Vagina (tissue), 2 donors: ENCODE measurements at regions not wholly inside any gene's neighbourhood (a gene's known extent, or its start where the extent isn't known, plus 50 kb on each side); places are given as distances from the start of the nearest gene placed in this dataset.

ENCODE experiments used
- POLR2A ChIP-seq, 2 donors: fragments of 450-650 bp; IDR thresholded peaks; one replicate each; pipeline ENCODE4 v1.6.1; 2017; ENCODE audit warnings: antibody characterized with exemption in 2 of 2, mild to moderate bottlenecking in 2 of 2, moderate library complexity in 2 of 2
- POLR2AphosphoS5 ChIP-seq, 2 donors: sonication (generic); formaldehyde crosslinking; IDR thresholded peaks; one replicate each; pipeline ENCODE4 v1.9.0; 2017; ENCODE audit warnings: antibody characterized with exemption in 2 of 2, mild to moderate bottlenecking in 2 of 2, low read depth in 1 of 2; ENCODE audit not compliant: insufficient read depth in 1 of 2
- TF ChIP-seq, protein P1 (sequence below), 3 experiments: fragments of 450-650 bp in 2 of 3; fragments of 200-600 bp in 1 of 3; sonication (generic) in 1 of 3; IDR thresholded peaks; one replicate each; pipeline ENCODE4 v1.5.1; 2017 to 2019; ENCODE audit warnings: antibody characterized with exemption in 3 of 3, mild to moderate bottlenecking in 2 of 3, moderate library complexity in 2 of 3

DNA sequence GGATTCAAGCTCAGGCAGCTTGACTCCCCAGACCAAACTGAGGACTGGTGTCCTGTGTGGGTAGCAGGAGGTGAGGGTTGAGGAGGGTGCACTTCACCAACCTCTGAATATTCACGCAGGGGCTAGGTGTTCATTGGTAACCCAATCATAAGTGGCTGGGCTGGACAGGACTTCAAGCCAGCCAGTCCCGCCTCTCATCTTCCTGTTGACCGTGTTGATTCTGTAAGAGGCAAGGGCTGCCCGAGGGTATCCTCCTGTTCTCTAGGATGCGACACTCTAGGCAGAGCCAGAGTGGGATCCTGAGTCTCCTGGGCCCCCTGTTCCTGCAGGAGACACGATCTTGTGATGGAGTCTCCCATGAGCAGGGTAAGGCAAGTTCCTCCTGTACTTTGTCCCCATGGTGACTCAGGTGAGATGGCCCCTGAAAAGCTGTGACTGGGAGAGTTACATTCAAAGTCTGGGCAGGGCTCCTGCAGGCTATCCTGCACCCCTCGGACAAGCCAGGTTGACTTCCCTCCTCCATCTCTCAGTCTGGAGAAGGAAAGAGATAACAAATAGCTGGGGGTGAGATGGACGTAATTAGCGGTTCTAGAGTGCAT, 58.1 kb upstream of the POMGNT2 start:
- TF ChIP-seq, protein P1, sequence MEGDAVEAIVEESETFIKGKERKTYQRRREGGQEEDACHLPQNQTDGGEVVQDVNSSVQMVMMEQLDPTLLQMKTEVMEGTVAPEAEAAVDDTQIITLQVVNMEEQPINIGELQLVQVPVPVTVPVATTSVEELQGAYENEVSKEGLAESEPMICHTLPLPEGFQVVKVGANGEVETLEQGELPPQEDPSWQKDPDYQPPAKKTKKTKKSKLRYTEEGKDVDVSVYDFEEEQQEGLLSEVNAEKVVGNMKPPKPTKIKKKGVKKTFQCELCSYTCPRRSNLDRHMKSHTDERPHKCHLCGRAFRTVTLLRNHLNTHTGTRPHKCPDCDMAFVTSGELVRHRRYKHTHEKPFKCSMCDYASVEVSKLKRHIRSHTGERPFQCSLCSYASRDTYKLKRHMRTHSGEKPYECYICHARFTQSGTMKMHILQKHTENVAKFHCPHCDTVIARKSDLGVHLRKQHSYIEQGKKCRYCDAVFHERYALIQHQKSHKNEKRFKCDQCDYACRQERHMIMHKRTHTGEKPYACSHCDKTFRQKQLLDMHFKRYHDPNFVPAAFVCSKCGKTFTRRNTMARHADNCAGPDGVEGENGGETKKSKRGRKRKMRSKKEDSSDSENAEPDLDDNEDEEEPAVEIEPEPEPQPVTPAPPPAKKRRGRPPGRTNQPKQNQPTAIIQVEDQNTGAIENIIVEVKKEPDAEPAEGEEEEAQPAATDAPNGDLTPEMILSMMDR (IDR thresholded peaks at IDR 0.05): no peak
- TF ChIP-seq POLR2AphosphoS5 (IDR thresholded peaks at IDR 0.05; ENCODE audit: insufficient read depth in 1 of 2, low read depth in 1 of 2): no peak
- TF ChIP-seq POLR2A (IDR thresholded peaks at IDR 0.05): no peak
